ENCODE measurements at regions not wholly inside any gene's neighbourhood (a gene's known extent, or its start where the extent isn't known, plus 50 kb on each side); places are given as distances from the start of the nearest gene placed in this dataset.
"Not testable (repeated sequence)": the region's sequence is repeated elsewhere in the genome, so short reads cannot be mapped to it uniquely, and the experiment has no call there.

DNA sequence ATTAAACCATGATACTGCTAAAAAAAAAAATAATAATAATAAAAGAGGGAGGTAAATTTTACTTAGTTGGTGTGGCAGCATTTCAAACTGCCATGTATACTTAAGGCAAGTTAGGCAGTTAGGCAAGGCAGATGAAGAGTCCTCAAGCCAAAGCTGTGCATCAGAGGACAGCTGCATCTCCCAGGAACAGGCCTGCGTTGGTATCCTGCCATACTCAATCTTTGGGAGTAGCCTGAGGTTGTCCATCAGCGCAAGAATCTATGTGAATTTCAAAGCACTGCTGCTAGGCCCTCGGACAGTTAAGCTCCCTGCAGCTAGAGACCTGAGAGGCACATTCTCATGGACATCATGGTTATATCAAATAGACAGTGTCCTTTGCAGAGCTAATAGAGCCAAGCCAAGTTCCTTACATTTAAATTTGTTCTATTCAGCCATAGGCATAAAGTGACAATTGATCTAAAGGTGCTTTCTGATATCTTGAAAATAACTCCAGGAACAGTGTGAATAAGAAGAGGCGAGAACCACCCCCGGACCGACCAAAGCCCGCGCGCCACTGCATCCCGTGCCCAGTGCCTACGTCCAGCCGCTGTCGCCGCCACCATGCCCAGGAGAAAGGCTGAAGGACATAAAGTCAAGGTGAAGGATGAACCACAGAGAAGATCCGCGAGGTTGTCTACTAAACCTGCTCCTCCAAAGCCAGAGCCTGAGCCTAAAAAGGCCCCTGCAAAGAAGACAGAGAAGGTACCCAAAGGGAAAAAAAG is 310.6 kb downstream of the SEMA3D start:
- ATAC-seq = no peak; the same call in 2 of the 3 replicates
- no peak for TF ChIP-seq PPARA (CRISPR knock-in tag; IDR thresholded peaks at IDR 0.05; ENCODE audit: borderline replicate concordance)
- no peak for TF ChIP-seq TSHZ2 (CRISPR knock-in tag; IDR thresholded peaks at IDR 0.05)
- TF ChIP-seq ZNF70 (CRISPR knock-in tag; IDR thresholded peaks at IDR 0.05) = no peak

- no peak for ATAC-seq
- TF ChIP-seq PATZ1 (CRISPR knock-in tag; IDR thresholded peaks at IDR 0.05; ENCODE audit: borderline replicate concordance) = no peak
- TF ChIP-seq TOX (CRISPR knock-in tag; IDR thresholded peaks at IDR 0.05; ENCODE audit: borderline replicate concordance) = no peak
- no peak for TF ChIP-seq ZNF8 (CRISPR knock-in tag; IDR thresholded peaks at IDR 0.05)
- TF ChIP-seq ZNF70 (CRISPR knock-in tag; IDR thresholded peaks at IDR 0.05) = no peak
- TF ChIP-seq ZFP3 (CRISPR knock-in tag; IDR thresholded peaks at IDR 0.05) = no peak
- TF ChIP-seq BACH2 (CRISPR knock-in tag; IDR thresholded peaks at IDR 0.05; ENCODE audit: borderline replicate concordance) = no peak
- TF ChIP-seq, protein P1, sequence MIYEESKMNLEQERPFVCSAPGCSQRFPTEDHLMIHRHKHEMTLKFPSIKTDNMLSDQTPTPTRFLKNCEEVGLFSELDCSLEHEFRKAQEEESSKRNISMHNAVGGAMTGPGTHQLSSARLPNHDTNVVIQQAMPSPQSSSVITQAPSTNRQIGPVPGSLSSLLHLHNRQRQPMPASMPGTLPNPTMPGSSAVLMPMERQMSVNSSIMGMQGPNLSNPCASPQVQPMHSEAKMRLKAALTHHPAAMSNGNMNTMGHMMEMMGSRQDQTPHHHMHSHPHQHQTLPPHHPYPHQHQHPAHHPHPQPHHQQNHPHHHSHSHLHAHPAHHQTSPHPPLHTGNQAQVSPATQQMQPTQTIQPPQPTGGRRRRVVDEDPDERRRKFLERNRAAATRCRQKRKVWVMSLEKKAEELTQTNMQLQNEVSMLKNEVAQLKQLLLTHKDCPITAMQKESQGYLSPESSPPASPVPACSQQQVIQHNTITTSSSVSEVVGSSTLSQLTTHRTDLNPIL (CRISPR knock-in tag; IDR thresholded peaks at IDR 0.05; ENCODE audit: low read depth) = no peak
- TF ChIP-seq ZNF565 (CRISPR knock-in tag; conservative IDR thresholded peaks at IDR 0.05; ENCODE audit: low read depth) = no peak
- TF ChIP-seq ZC3H10 (CRISPR knock-in tag; IDR thresholded peaks at IDR 0.05) = no peak
These were observed 321.3 kb downstream of the SEMA3D start for GRCh38 chr7:84865560-84865959.

DNA sequence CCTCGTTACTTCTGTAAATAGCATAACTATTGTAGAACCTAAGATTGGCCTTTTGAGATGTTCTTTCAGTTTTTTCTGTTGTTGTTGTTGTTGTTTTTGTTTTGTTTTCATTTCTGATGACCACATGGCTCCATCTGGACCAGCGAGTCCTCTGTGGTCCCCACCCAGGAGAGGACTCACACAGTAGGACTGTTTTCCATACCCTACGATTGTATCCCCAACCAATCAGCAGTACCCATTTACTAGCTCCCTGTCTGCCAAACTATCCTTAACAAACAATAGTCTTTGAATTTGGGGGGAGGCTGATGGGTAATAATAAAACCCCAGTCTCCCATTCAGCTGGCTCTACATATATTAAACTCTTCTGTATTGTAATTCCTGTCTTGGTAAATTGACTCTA is 329.5 kb downstream of the SEMA3D start:
- TF ChIP-seq ZC3H10 (CRISPR knock-in tag; IDR thresholded peaks at IDR 0.05) (no peak), ZFP30 (CRISPR knock-in tag; IDR thresholded peaks at IDR 0.05) (no peak)
- ATAC-seq = no peak

DNA sequence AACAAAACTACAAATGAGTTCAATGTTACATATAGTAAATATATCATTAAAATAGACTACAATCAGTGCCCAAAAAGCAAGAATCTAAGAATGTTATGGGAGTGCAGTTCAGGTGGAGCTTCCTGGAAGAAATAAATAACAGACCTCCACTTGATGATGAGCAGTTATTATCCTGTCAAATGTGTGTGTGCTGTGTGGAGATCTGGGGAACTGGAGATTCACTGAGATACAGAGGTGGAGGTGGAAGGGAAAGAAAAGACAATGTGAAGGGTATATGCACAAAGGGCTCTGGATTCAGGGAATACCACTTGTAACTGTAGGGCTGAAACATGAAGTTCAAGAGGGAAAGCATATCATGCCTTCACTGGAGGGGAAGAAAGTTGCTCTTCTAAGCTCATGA is 331.1 kb downstream of the SEMA3D start:
- no peak for ATAC-seq
- TF ChIP-seq CSDC2 (CRISPR knock-in tag; IDR thresholded peaks at IDR 0.05) = no peak
- no peak for TF ChIP-seq TCF4 (CRISPR knock-in tag; IDR thresholded peaks at IDR 0.05; ENCODE audit: borderline replicate concordance)
- TF ChIP-seq ZFP30 (CRISPR knock-in tag; IDR thresholded peaks at IDR 0.05) = no peak
- TF ChIP-seq GLIS3 (CRISPR knock-in tag; IDR thresholded peaks at IDR 0.05) = no peak
- no peak for TF ChIP-seq TOX (CRISPR knock-in tag; IDR thresholded peaks at IDR 0.05; ENCODE audit: borderline replicate concordance)
- no peak for TF ChIP-seq ZC3H10 (CRISPR knock-in tag; IDR thresholded peaks at IDR 0.05)
- no peak for TF ChIP-seq ESRRG (CRISPR knock-in tag; IDR thresholded peaks at IDR 0.05)
- TF ChIP-seq ZFP3 (CRISPR knock-in tag; IDR thresholded peaks at IDR 0.05) = no peak
- no peak for TF ChIP-seq PPARA (CRISPR knock-in tag; IDR thresholded peaks at IDR 0.05; ENCODE audit: borderline replicate concordance)
- TF ChIP-seq, protein P2, sequence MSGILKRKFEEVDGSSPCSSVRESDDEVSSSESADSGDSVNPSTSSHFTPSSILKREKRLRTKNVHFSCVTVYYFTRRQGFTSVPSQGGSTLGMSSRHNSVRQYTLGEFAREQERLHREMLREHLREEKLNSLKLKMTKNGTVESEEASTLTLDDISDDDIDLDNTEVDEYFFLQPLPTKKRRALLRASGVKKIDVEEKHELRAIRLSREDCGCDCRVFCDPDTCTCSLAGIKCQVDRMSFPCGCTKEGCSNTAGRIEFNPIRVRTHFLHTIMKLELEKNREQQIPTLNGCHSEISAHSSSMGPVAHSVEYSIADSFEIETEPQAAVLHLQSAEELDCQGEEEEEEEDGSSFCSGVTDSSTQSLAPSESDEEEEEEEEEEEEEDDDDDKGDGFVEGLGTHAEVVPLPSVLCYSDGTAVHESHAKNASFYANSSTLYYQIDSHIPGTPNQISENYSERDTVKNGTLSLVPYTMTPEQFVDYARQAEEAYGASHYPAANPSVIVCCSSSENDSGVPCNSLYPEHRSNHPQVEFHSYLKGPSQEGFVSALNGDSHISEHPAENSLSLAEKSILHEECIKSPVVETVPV (CRISPR knock-in tag; IDR thresholded peaks at IDR 0.05) = no peak
- no peak for TF ChIP-seq RARB (CRISPR knock-in tag; IDR thresholded peaks at IDR 0.05)
- TF ChIP-seq ARNTL (CRISPR knock-in tag; IDR thresholded peaks at IDR 0.05; ENCODE audit: borderline replicate concordance, low read depth) = no peak
- no peak for TF ChIP-seq ISL1 (CRISPR knock-in tag; IDR thresholded peaks at IDR 0.05)
- TF ChIP-seq, protein P3, sequence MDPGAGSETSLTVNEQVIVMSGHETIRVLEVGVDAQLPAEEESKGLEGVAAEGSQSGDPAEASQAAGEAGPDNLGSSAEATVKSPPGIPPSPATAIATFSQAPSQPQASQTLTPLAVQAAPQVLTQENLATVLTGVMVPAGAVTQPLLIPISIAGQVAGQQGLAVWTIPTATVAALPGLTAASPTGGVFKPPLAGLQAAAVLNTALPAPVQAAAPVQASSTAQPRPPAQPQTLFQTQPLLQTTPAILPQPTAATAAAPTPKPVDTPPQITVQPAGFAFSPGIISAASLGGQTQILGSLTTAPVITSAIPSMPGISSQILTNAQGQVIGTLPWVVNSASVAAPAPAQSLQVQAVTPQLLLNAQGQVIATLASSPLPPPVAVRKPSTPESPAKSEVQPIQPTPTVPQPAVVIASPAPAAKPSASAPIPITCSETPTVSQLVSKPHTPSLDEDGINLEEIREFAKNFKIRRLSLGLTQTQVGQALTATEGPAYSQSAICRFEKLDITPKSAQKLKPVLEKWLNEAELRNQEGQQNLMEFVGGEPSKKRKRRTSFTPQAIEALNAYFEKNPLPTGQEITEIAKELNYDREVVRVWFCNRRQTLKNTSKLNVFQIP (CRISPR knock-in tag; IDR thresholded peaks at IDR 0.05; ENCODE audit: borderline replicate concordance, low read depth) = no peak
- TF ChIP-seq, protein P1 (CRISPR knock-in tag; IDR thresholded peaks at IDR 0.05; ENCODE audit: low read depth) = no peak
- TF ChIP-seq ZNF565 (CRISPR knock-in tag; conservative IDR thresholded peaks at IDR 0.05; ENCODE audit: low read depth) = no peak
- no peak for TF ChIP-seq ZNF8 (CRISPR knock-in tag; IDR thresholded peaks at IDR 0.05)

- ATAC-seq = not testable (repeated sequence)
These were observed 337.9 kb downstream of the SEMA3D start for GRCh38 chr7:84848974-84849372.
